Fibroblast of the aortic adventitia (primary cell): ENCODE measurements at regions not wholly inside any gene's neighbourhood (a gene's known extent, or its start where the extent isn't known, plus 50 kb on each side); places are given as distances from the start of the nearest gene placed in this dataset.

Source experiments
- DNase-seq: peaks from one replicate; pipeline ENCODE4 v3.0.0-alpha.2; 2010; ENCODE audit warnings: low read depth
- H3K4me3 ChIP-seq: 2 replicates; pipeline ENCODE4 v1.5.1; 2011; ENCODE audit warnings: low read depth, mild to moderate bottlenecking, control low read depth, low read length, moderate library complexity
- TF ChIP-seq, protein P1 (sequence below): IDR thresholded peaks from 2 replicates; pipeline ENCODE4 v1.5.1; 2011; ENCODE audit warnings: mild to moderate bottlenecking, low read length, control low read depth, inconsistent platforms; ENCODE audit not compliant: insufficient read depth

DNA sequence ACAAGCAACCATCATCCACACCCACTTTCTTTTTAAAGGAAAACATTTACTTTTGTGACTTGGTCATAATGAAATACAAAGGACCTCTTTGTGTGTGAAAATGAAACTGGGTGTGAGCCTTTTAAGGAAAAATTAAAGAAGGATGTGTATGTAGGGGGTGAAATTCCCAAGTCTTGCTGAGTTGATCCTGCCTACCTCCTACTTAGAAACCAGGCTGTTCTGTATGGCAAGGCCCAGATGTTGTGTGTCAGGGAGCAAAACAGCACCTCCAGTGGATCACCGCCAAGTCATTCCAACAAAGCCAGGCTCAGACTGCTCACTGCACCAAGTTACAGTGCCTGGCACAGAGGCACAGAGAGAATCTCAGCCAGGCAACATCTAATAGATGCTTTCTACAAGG, 198.5 kb upstream of the FBN2 start:
- TF ChIP-seq, protein P1, sequence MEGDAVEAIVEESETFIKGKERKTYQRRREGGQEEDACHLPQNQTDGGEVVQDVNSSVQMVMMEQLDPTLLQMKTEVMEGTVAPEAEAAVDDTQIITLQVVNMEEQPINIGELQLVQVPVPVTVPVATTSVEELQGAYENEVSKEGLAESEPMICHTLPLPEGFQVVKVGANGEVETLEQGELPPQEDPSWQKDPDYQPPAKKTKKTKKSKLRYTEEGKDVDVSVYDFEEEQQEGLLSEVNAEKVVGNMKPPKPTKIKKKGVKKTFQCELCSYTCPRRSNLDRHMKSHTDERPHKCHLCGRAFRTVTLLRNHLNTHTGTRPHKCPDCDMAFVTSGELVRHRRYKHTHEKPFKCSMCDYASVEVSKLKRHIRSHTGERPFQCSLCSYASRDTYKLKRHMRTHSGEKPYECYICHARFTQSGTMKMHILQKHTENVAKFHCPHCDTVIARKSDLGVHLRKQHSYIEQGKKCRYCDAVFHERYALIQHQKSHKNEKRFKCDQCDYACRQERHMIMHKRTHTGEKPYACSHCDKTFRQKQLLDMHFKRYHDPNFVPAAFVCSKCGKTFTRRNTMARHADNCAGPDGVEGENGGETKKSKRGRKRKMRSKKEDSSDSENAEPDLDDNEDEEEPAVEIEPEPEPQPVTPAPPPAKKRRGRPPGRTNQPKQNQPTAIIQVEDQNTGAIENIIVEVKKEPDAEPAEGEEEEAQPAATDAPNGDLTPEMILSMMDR = no peak
- H3K4me3 ChIP-seq = no peak overlapping the region
- no peak for DNase-seq

DNA sequence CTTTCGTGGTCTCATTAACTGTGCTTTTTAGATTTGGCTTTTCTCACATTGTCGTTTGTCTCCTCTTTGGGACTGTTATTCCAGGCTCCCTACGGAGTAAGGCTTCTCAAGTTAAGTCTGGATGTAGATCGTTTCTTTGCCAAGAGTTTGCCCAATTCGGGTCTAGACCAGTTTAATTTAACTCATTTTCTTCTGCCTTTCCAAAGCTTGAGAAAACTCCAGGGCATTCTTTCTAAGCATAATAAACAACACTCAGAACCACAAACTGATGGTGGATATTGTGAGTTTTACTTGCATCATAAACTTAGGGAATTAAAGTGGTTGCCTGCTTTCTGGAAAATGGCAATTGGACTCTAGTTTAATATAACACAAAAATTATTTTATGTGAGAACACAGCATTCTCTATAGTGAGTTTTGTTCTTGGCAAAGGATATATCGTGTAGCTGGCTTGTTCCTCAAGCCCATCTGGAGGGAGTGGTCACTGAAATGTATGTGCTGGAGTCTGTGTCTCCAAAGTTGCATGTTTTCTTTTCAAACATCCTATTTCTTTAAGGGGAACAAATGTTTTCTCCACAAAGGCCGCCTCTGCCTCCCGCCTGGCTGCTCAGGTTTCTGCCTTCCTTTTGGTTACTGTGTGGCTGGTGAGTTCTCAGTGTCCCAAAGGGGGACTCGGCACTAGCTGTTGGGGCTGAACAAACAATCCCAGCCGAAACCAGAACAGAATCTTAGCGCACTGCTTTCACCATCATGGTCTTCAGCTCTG, 211.3 kb upstream of the FBN2 start:
- TF ChIP-seq, protein P1 = no peak
- no peak overlapping the region for H3K4me3 ChIP-seq
- no peak for DNase-seq

DNA sequence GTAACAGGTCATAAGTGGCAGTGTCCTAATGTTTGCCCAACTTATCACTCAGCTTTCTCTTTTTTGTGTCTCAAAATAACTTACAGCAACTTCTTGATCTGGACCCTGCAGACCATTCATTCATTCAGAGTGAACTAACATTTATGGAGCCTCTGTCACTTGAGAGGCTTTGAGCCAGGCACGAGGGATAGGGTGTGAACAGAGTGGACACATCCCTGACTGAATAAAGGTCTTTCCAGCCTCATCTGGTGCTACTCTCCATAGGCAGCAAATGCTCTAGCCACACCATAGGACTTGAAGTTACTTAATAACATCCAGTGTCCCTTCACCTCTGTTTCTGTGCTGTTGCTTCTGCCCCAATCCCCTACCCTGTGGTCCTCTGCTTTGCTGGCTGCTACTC, 212.1 kb upstream of the FBN2 start:
- TF ChIP-seq, protein P1 = no peak
- no peak for DNase-seq
- H3K4me3 ChIP-seq = no peak overlapping the region

DNA sequence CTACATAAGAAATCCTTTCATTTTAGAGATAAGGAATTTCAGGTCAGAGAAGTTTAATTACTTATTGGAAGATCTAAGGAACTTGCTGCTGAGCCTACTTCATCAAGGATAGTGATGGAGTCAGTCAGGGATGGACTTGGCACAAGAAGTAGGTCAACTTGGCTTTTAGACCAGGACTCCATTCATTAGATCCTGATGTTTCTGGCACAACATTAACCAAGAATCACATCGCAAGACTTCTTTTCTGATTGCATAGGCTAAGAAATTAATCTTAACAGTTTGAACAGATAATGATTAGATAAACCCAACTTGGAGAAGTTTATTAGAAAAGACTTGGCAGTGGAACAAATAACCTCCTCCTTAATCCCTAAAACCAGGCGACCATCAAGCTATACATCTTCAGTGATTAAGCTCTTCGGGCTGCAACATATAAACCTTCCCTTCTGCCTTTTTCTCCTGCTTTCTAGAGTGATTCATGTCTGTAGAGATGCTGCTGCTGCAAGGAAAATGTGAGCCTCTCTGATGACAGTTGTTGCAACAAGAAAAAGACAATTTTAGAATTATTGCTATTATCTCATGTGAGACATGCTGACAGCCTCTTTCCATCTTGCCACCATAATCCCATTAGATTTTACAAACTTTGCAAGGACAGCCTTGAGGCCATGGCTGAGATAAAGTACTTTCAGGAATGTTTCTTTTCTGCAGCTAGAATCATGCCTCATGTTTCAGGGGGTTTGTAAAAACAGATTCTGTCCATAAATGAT, 207.9 kb upstream of the SLC27A6 start:
- H3K4me3 ChIP-seq = no peak overlapping the region
- DNase-seq = no peak
- TF ChIP-seq, protein P1 = no peak

DNA sequence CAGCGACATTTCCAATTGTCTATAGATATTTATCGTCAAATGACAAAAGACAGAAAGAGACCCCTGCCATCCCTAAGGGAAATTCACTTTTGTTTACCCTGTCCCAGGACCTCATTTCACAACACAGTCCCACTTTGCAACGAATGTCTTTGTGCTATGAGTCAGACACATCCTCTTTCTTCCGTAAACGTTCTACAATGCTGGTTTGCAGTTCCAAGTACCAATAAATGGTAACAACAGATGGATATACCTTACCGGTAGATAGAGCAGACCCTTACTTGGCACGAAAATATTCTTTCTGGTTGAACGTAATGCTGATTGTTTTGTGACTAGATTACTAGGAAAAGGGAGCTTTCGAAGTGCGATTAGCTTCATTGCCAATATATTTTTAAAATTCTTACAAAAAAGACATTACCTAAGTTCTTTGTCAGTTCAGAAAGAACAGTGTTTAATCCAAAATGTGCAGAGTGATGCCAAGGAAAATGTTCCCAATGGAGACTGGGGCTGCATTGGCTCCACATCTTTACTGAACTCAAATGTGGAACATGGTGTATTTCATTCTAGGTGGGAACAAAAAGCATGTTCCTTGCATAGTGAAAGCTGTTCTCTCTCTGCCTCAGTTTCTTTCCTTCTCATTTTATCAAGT, 202.5 kb upstream of the SLC27A6 start:
- TF ChIP-seq, protein P1 = no peak
- H3K4me3 ChIP-seq = no peak overlapping the region
- no peak for DNase-seq

DNA sequence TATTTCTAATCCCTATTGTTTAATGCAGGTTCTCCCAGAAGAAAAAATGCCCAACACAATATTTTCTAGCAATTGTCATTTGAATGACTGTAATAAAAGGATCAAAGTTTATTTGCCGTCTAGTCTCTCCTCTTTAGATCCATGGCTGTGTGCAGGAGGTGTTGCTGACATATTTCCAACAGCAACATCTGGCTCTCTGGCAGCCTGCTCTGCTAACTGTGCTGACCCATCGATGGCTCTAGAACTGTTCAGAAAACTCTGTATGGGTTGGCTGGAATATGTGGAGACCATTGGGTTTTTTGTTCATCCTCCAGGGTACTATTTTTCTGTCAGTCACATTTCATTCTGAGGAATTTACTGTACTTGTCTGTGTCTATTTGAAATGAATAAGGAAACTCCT, 202.0 kb upstream of the SLC27A6 start:
- DNase-seq = no peak
- TF ChIP-seq, protein P1 = no peak
- no peak overlapping the region for H3K4me3 ChIP-seq
